ENCODE measurements at regions not wholly inside any gene's neighbourhood (a gene's known extent, or its start where the extent isn't known, plus 50 kb on each side); places are given as distances from the start of the nearest gene placed in this dataset.

GRCh38 chr15:98446083-98446482 is 202.3 kb upstream of the IGF1R start:
- H3K27me3 ChIP-seq (ENCODE audit: control insufficient read depth, insufficient read depth, low read length), result peaks cover 8% of the 10 kb centered on the region; the same call in 1 of the 2 replicates
- no peaks in the 10 kb centered on the region for H3K36me3 ChIP-seq (ENCODE audit: control insufficient read depth, insufficient read depth, low read length)

GRCh38 chr15:98447069-98447468 is 201.3 kb upstream of the IGF1R start:
- Histone ChIP-seq H3K9ac (ENCODE audit: low read length) (no peak overlapping the region), H3K4me1 (ENCODE audit: control insufficient read depth, insufficient read depth, low read length) (no peaks in the 10 kb centered on the region), H3K9me3 (ENCODE audit: control insufficient read depth, insufficient read depth, low read depth, low read length) (peaks cover 8% of the 10 kb centered on the region), H3K4me3 (ENCODE audit: low read depth, low read length) (no peak overlapping the region), H3K27ac (ENCODE audit: low read depth, low read length) (no peak overlapping the region), H3K27me3 (ENCODE audit: control insufficient read depth, insufficient read depth, low read length) (peaks cover 9% of the 10 kb centered on the region; the same call in 1 of the 2 replicates), H3K36me3 (ENCODE audit: control insufficient read depth, insufficient read depth, low read length) (no peaks in the 10 kb centered on the region)

More at GRCh38 chr15:98446083-98446482, 202.3 kb upstream of the IGF1R start:
- Histone ChIP-seq H3K4me1 (ENCODE audit: control insufficient read depth, insufficient read depth, low read length) (no peaks in the 10 kb centered on the region), H3K4me3 (ENCODE audit: low read depth, low read length) (no peak overlapping the region), H3K9ac (ENCODE audit: low read length) (no peak overlapping the region), H3K9me3 (ENCODE audit: control insufficient read depth, insufficient read depth, low read depth, low read length) (peaks cover 8% of the 10 kb centered on the region), H3K27ac (ENCODE audit: low read depth, low read length) (no peak overlapping the region)

GRCh38 chr15:98451236-98451635 is 197.1 kb upstream of the IGF1R start:
- no peaks in the 10 kb centered on the region for H3K4me1 ChIP-seq (ENCODE audit: control insufficient read depth, insufficient read depth, low read length)
- no peak overlapping the region for H3K4me3 ChIP-seq (ENCODE audit: low read depth, low read length)
- H3K9me3 ChIP-seq (ENCODE audit: control insufficient read depth, insufficient read depth, low read depth, low read length), result peaks cover 5% of the 10 kb centered on the region; the same call in 1 of the 2 replicates
- H3K36me3 ChIP-seq (ENCODE audit: control insufficient read depth, insufficient read depth, low read length), result no peaks in the 10 kb centered on the region
- H3K9ac ChIP-seq (ENCODE audit: low read length), result no peak overlapping the region
- H3K27ac ChIP-seq (ENCODE audit: low read depth, low read length), result no peak overlapping the region
- H3K27me3 ChIP-seq (ENCODE audit: control insufficient read depth, insufficient read depth, low read length), result peaks cover 9% of the 10 kb centered on the region; the same call in 1 of the 2 replicates

- no peaks in the 10 kb centered on the region for H3K4me1 ChIP-seq (ENCODE audit: control insufficient read depth, insufficient read depth, low read length)
- no peak overlapping the region for H3K9ac ChIP-seq (ENCODE audit: low read length)
- no peak overlapping the region for H3K27ac ChIP-seq (ENCODE audit: low read depth, low read length)
- 0 out of 2 replicates have a peak, but pooled peaks cover under 1% of the 10 kb centered on the region for H3K9me3 ChIP-seq (ENCODE audit: control insufficient read depth, insufficient read depth, low read depth, low read length)
- no peak overlapping the region for H3K4me3 ChIP-seq (ENCODE audit: low read depth, low read length)
- H3K36me3 ChIP-seq (ENCODE audit: control insufficient read depth, insufficient read depth, low read length), result no peaks in the 10 kb centered on the region
- H3K27me3 ChIP-seq (ENCODE audit: control insufficient read depth, insufficient read depth, low read length), result peaks cover 9% of the 10 kb centered on the region; the same call in 1 of the 2 replicates
These were observed 196.1 kb upstream of the IGF1R start for GRCh38 chr15:98452238-98452637.

GRCh38 chr15:98455904-98456303 is 192.4 kb upstream of the IGF1R start:
- 0 out of 2 replicates have a peak, but pooled peaks cover 2% of the 10 kb centered on the region for H3K9me3 ChIP-seq (ENCODE audit: control insufficient read depth, insufficient read depth, low read depth, low read length)
- no peak overlapping the region for H3K9ac ChIP-seq (ENCODE audit: low read length)
- H3K4me3 ChIP-seq (ENCODE audit: low read depth, low read length), result no peak overlapping the region
- H3K4me1 ChIP-seq (ENCODE audit: control insufficient read depth, insufficient read depth, low read length), result no peaks in the 10 kb centered on the region
- no peak overlapping the region for H3K27ac ChIP-seq (ENCODE audit: low read depth, low read length)
- no peaks in the 10 kb centered on the region for H3K36me3 ChIP-seq (ENCODE audit: control insufficient read depth, insufficient read depth, low read length)
- 0 out of 2 replicates have a peak, but pooled peaks cover 2% of the 10 kb centered on the region for H3K27me3 ChIP-seq (ENCODE audit: control insufficient read depth, insufficient read depth, low read length)

GRCh38 chr15:98476559-98476958 is 171.8 kb upstream of the IGF1R start:
- Histone ChIP-seq H3K9ac (ENCODE audit: low read length) (no peak overlapping the region), H3K4me1 (ENCODE audit: control insufficient read depth, insufficient read depth, low read length) (no peaks in the 10 kb centered on the region), H3K4me3 (ENCODE audit: low read depth, low read length) (no peak overlapping the region), H3K36me3 (ENCODE audit: control insufficient read depth, insufficient read depth, low read length) (no peaks in the 10 kb centered on the region), H3K9me3 (ENCODE audit: control insufficient read depth, insufficient read depth, low read depth, low read length) (peaks cover 23% of the 10 kb centered on the region), H3K27ac (ENCODE audit: low read depth, low read length) (no peak overlapping the region), H3K27me3 (ENCODE audit: control insufficient read depth, insufficient read depth, low read length) (no peaks in the 10 kb centered on the region)

GRCh38 chr15:98480844-98481243 is 167.5 kb upstream of the IGF1R start:
- H3K36me3 ChIP-seq (ENCODE audit: control insufficient read depth, insufficient read depth, low read length), result no peaks in the 10 kb centered on the region
- no peaks in the 10 kb centered on the region for H3K27me3 ChIP-seq (ENCODE audit: control insufficient read depth, insufficient read depth, low read length)
- H3K9ac ChIP-seq (ENCODE audit: low read length), result no peak overlapping the region

GRCh38 chr15:98483575-98484130 is 164.7 kb upstream of the IGF1R start:
- H3K4me1 ChIP-seq (ENCODE audit: control insufficient read depth, insufficient read depth, low read length), result no peaks in the 10 kb centered on the region
- no peak overlapping the region for H3K4me3 ChIP-seq (ENCODE audit: low read depth, low read length)
- no peak overlapping the region for H3K9ac ChIP-seq (ENCODE audit: low read length)
- peaks cover 12% of the 10 kb centered on the region for H3K9me3 ChIP-seq (ENCODE audit: control insufficient read depth, insufficient read depth, low read depth, low read length)
- H3K36me3 ChIP-seq (ENCODE audit: control insufficient read depth, insufficient read depth, low read length), result no peaks in the 10 kb centered on the region
- H3K27ac ChIP-seq (ENCODE audit: low read depth, low read length), result no peak overlapping the region
- H3K27me3 ChIP-seq (ENCODE audit: control insufficient read depth, insufficient read depth, low read length), result no peaks in the 10 kb centered on the region

More at GRCh38 chr15:98480844-98481243, 167.5 kb upstream of the IGF1R start:
- Histone ChIP-seq H3K9me3 (ENCODE audit: control insufficient read depth, insufficient read depth, low read depth, low read length) (peaks cover 27% of the 10 kb centered on the region), H3K27ac (ENCODE audit: low read depth, low read length) (no peak overlapping the region), H3K4me1 (ENCODE audit: control insufficient read depth, insufficient read depth, low read length) (no peaks in the 10 kb centered on the region), H3K4me3 (ENCODE audit: low read depth, low read length) (no peak overlapping the region)

GRCh38 chr15:98484914-98485313 is 163.4 kb upstream of the IGF1R start:
- no peaks in the 10 kb centered on the region for H3K36me3 ChIP-seq (ENCODE audit: control insufficient read depth, insufficient read depth, low read length)
- no peak overlapping the region for H3K27ac ChIP-seq (ENCODE audit: low read depth, low read length)
- H3K4me3 ChIP-seq (ENCODE audit: low read depth, low read length), result no peak overlapping the region
- peaks cover 12% of the 10 kb centered on the region for H3K9me3 ChIP-seq (ENCODE audit: control insufficient read depth, insufficient read depth, low read depth, low read length)
- H3K9ac ChIP-seq (ENCODE audit: low read length), result no peak overlapping the region
- H3K27me3 ChIP-seq (ENCODE audit: control insufficient read depth, insufficient read depth, low read length), result no peaks in the 10 kb centered on the region
- H3K4me1 ChIP-seq (ENCODE audit: control insufficient read depth, insufficient read depth, low read length), result no peaks in the 10 kb centered on the region

- no peak overlapping the region for H3K9ac ChIP-seq (ENCODE audit: low read length)
- no peak overlapping the region for H3K4me3 ChIP-seq (ENCODE audit: low read depth, low read length)
- H3K36me3 ChIP-seq (ENCODE audit: control insufficient read depth, insufficient read depth, low read length), result no peaks in the 10 kb centered on the region
- H3K27me3 ChIP-seq (ENCODE audit: control insufficient read depth, insufficient read depth, low read length), result no peaks in the 10 kb centered on the region
- H3K9me3 ChIP-seq (ENCODE audit: control insufficient read depth, insufficient read depth, low read depth, low read length), result peaks cover 12% of the 10 kb centered on the region
- H3K27ac ChIP-seq (ENCODE audit: low read depth, low read length), result no peak overlapping the region
- no peaks in the 10 kb centered on the region for H3K4me1 ChIP-seq (ENCODE audit: control insufficient read depth, insufficient read depth, low read length)
These were observed 162.9 kb upstream of the IGF1R start for GRCh38 chr15:98485451-98485850.

- Histone ChIP-seq H3K9me3 (ENCODE audit: control insufficient read depth, insufficient read depth, low read depth, low read length) (peaks cover 19% of the 10 kb centered on the region), H3K4me3 (ENCODE audit: low read depth, low read length) (no peak overlapping the region), H3K36me3 (ENCODE audit: control insufficient read depth, insufficient read depth, low read length) (no peaks in the 10 kb centered on the region), H3K4me1 (ENCODE audit: control insufficient read depth, insufficient read depth, low read length) (no peaks in the 10 kb centered on the region), H3K27ac (ENCODE audit: low read depth, low read length) (no peak overlapping the region), H3K27me3 (ENCODE audit: control insufficient read depth, insufficient read depth, low read length) (no peaks in the 10 kb centered on the region), H3K9ac (ENCODE audit: low read length) (no peak overlapping the region)
These were observed 154.3 kb upstream of the IGF1R start for GRCh38 chr15:98493966-98494511.

Data from HUES6 (cell line).